Type B pancreatic cell (in vitro differentiated cells): ENCODE measurements at regions not wholly inside any gene's neighbourhood (a gene's known extent, or its start where the extent isn't known, plus 50 kb on each side); places are given as distances from the start of the nearest gene placed in this dataset.

Source experiments
- DNase-seq: peaks from one replicate; pipeline ENCODE4 v3.0.0; 2021; ENCODE audit warnings: mixed read lengths; ENCODE audit not compliant: unreplicated experiment; ENCODE audit errors: extremely low spot score
- H3K27ac Mint-ChIP-seq: 2 replicates; pipeline ENCODE4 v1.8.0; 2021; ENCODE audit warnings: mild to moderate bottlenecking, mixed read lengths
- H3K27me3 Mint-ChIP-seq: 2 replicates; pipeline ENCODE4 v1.8.0; 2021; ENCODE audit warnings: mixed read lengths
- H3K36me3 Mint-ChIP-seq: 2 replicates; pipeline ENCODE4 v1.8.0; 2021; ENCODE audit warnings: mixed read lengths
- H3K4me1 Mint-ChIP-seq: one replicate; pipeline ENCODE4 v1.8.0; 2021; ENCODE audit warnings: mixed read lengths; ENCODE audit not compliant: unreplicated experiment
- H3K4me3 Mint-ChIP-seq: 2 replicates; pipeline ENCODE4 v1.8.0; 2021; ENCODE audit warnings: mild to moderate bottlenecking, mixed read lengths
- H3K9me3 Mint-ChIP-seq: 2 replicates; pipeline ENCODE4 v1.8.0; 2021; ENCODE audit warnings: mixed read lengths
- CTCF ChIP-seq: fragments of 200-600 bp; sonication (generic); conservative IDR thresholded peaks from 2 replicates; pipeline ENCODE4 v1.5.0; 2021; ENCODE audit warnings: antibody characterized with exemption, mild to moderate bottlenecking

DNA sequence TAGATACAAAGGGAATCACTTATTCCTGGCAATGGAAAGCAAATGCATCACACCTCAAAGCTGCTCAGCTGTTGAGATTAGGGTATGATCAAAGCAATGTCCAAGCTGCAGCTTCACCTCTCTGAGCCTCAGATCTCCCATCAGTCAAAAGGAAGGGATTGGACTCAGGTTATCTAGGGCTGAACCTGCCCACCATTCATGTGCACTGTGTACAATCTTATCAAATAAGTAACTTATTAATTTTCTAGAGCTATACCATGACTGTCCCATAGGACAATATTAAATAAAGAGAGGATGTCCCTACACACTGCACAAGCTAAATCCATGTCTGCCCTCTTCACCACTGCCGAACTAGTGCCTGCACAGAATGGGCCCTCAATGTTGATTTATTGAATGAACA, 127.0 kb downstream of the HSD17B3 start:
- H3K9me3 Mint-ChIP-seq = no peaks in the 10 kb centered on the region
- peaks cover 30% of the 10 kb centered on the region for H3K4me1 Mint-ChIP-seq
- no peak for DNase-seq
- no peaks in the 10 kb centered on the region for H3K36me3 Mint-ChIP-seq
- peak; percentile 29 for TF ChIP-seq CTCF
- no peak overlapping the region for H3K27ac Mint-ChIP-seq
- peaks cover 2% of the 10 kb centered on the region for H3K27me3 Mint-ChIP-seq
- no peak overlapping the region for H3K4me3 Mint-ChIP-seq

- no peaks in the 10 kb centered on the region for H3K36me3 Mint-ChIP-seq
- H3K27ac Mint-ChIP-seq = no peak overlapping the region
- peaks cover 2% of the 10 kb centered on the region for H3K27me3 Mint-ChIP-seq
- H3K4me3 Mint-ChIP-seq = no peak overlapping the region
- no peaks in the 10 kb centered on the region for H3K9me3 Mint-ChIP-seq
- H3K4me1 Mint-ChIP-seq = peaks cover 31% of the 10 kb centered on the region
- no peak for TF ChIP-seq CTCF
- no peak for DNase-seq
Measured at GRCh38 chr9:96174371-96174770, 127.6 kb downstream of the HSD17B3 start.

GRCh38 chr9:96173640-96174039, 128.3 kb downstream of the HSD17B3 start:
- Mint-ChIP-seq H3K4me3 (no peak overlapping the region), H3K27ac (no peak overlapping the region), H3K36me3 (no peaks in the 10 kb centered on the region), H3K4me1 (peaks cover 31% of the 10 kb centered on the region), H3K9me3 (no peaks in the 10 kb centered on the region), H3K27me3 (peaks cover 2% of the 10 kb centered on the region)
- TF ChIP-seq CTCF = no peak
- DNase-seq = no peak

DNA sequence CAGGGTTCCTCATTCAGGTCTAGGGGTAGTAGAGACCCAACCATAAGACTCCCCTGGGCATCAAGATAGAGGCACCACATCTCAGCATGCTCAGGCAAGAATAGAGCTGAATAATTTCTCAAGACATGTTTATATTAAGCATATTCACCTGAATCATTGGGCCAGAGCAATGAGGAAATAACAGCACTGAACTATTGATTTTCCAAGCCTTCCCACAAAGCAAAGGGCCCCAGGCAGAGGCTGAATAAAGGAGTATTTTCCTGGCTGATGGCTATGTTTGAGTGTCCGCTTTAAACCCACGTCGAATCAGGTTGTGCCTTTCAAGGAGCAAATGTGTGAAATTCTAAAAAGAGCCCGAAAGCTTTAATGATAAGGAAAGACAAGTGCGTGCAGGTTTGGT, 129.2 kb downstream of the HSD17B3 start:
- no peak overlapping the region for H3K27ac Mint-ChIP-seq
- H3K4me3 Mint-ChIP-seq = no peak overlapping the region
- H3K9me3 Mint-ChIP-seq = no peaks in the 10 kb centered on the region
- H3K4me1 Mint-ChIP-seq = peaks cover 25% of the 10 kb centered on the region
- no peak for DNase-seq
- H3K36me3 Mint-ChIP-seq = no peaks in the 10 kb centered on the region
- peaks cover 2% of the 10 kb centered on the region for H3K27me3 Mint-ChIP-seq
- TF ChIP-seq CTCF = no peak

GRCh38 chr9:96171728-96172127, 130.2 kb downstream of the HSD17B3 start:
- Mint-ChIP-seq H3K4me1 (peaks cover 22% of the 10 kb centered on the region), H3K4me3 (no peak overlapping the region), H3K27ac (no peak overlapping the region), H3K36me3 (no peaks in the 10 kb centered on the region), H3K27me3 (peaks cover 1% of the 10 kb centered on the region), H3K9me3 (no peaks in the 10 kb centered on the region)
- no peak for TF ChIP-seq CTCF
- no peak for DNase-seq

- H3K4me1 Mint-ChIP-seq = peaks cover 17% of the 10 kb centered on the region
- no peaks in the 10 kb centered on the region for H3K9me3 Mint-ChIP-seq
- DNase-seq = no peak
- TF ChIP-seq CTCF = no peak
- peak overlapping the region; percentile 57 for H3K4me3 Mint-ChIP-seq
- peak overlapping the region; percentile 53 for H3K27ac Mint-ChIP-seq
- H3K36me3 Mint-ChIP-seq = no peaks in the 10 kb centered on the region
- no peaks in the 10 kb centered on the region for H3K27me3 Mint-ChIP-seq
Measured at GRCh38 chr9:96169901-96170300, 132.1 kb downstream of the HSD17B3 start.
